ENCODE measurements at regions not wholly inside any gene's neighbourhood (a gene's known extent, or its start where the extent isn't known, plus 50 kb on each side); places are given as distances from the start of the nearest gene placed in this dataset.

DNA sequence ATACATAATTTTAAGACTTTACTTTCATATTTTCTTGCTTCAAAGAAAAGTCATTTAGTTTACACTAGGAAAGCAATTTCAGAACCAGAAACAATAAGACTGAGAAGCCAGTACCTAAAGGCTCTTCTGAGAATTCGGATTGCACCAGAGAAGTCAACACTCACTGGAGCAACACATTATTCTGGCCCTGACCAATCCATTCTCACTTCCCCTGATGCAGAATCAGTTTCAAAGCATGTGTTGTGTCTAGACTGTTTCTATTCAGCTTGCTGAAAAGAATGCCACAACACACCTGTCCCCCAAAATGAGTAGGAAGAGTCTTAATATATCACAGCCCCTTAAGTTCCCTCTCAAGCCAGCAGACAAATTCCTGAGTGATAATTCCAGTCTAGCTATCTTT is 1074.3 kb upstream of the TENM4 start:
- TF ChIP-seq, protein P1, sequence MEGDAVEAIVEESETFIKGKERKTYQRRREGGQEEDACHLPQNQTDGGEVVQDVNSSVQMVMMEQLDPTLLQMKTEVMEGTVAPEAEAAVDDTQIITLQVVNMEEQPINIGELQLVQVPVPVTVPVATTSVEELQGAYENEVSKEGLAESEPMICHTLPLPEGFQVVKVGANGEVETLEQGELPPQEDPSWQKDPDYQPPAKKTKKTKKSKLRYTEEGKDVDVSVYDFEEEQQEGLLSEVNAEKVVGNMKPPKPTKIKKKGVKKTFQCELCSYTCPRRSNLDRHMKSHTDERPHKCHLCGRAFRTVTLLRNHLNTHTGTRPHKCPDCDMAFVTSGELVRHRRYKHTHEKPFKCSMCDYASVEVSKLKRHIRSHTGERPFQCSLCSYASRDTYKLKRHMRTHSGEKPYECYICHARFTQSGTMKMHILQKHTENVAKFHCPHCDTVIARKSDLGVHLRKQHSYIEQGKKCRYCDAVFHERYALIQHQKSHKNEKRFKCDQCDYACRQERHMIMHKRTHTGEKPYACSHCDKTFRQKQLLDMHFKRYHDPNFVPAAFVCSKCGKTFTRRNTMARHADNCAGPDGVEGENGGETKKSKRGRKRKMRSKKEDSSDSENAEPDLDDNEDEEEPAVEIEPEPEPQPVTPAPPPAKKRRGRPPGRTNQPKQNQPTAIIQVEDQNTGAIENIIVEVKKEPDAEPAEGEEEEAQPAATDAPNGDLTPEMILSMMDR (IDR thresholded peaks at IDR 0.05; ENCODE audit: insufficient read depth, low read length, poor library complexity, severe bottlenecking) = no peak
- Histone ChIP-seq H3K36me3 (ENCODE audit: control insufficient read depth, insufficient read depth, low read length) (no peaks in the 10 kb centered on the region), H3K4me3 (ENCODE audit: low read depth, low read length) (no peak overlapping the region), H3K27me3 (ENCODE audit: control insufficient read depth, insufficient read depth, low read length) (no peaks in the 10 kb centered on the region)
- DNase-seq (ENCODE audit: low read depth) = no peak

DNA sequence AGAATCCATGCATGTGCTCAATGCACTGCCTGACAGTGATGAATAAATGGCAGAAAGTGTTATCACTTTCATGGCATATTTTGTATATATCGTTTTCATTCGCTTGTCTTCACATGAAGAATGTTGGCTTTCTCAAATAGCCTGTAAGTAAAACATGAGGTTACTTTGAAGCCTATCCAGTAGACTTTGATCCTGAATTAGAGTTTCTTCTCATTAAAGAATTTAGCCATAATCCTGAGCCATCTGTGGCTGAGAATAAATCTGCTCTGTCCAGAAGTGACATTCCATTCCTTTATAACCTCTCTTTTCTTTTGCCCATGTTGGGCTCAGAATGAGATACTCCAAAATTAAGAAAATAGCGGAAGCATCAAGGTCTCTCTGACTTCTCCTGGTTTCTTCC is 1071.7 kb upstream of the TENM4 start:
- H3K4me3 ChIP-seq (ENCODE audit: low read depth, low read length) = no peak overlapping the region
- TF ChIP-seq, protein P1 (IDR thresholded peaks at IDR 0.05; ENCODE audit: insufficient read depth, low read length, poor library complexity, severe bottlenecking) = no peak
- DNase-seq (ENCODE audit: low read depth) = no peak
- H3K27me3 ChIP-seq (ENCODE audit: control insufficient read depth, insufficient read depth, low read length) = no peaks in the 10 kb centered on the region
- no peaks in the 10 kb centered on the region for H3K36me3 ChIP-seq (ENCODE audit: control insufficient read depth, insufficient read depth, low read length)

DNA sequence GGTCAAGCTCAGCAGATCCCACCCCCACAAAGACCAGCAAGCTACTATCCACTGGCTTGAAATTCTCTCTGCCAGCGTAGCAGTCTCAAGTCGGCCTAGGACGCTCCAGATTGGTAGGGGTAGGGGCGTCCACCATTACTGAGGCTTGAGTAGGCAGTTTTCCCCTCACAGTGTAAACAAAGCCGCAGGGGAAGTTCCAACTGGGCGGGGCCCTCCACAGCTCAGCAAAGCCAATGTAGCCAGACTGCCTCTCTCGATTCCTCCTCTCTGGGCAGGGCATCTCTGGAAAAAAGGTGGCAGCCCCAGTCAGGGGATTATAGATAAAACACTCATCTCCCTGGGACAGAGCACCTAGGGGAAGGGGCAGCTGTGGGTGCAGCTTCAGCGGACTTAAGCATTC is 1064.9 kb upstream of the TENM4 start:
- no peak for DNase-seq (ENCODE audit: low read depth)
- TF ChIP-seq, protein P1 (IDR thresholded peaks at IDR 0.05; ENCODE audit: insufficient read depth, low read length, poor library complexity, severe bottlenecking) = no peak
- Histone ChIP-seq H3K27me3 (ENCODE audit: control insufficient read depth, insufficient read depth, low read length) (no peaks in the 10 kb centered on the region), H3K4me3 (ENCODE audit: low read depth, low read length) (no peak overlapping the region), H3K36me3 (ENCODE audit: control insufficient read depth, insufficient read depth, low read length) (no peaks in the 10 kb centered on the region)

DNA sequence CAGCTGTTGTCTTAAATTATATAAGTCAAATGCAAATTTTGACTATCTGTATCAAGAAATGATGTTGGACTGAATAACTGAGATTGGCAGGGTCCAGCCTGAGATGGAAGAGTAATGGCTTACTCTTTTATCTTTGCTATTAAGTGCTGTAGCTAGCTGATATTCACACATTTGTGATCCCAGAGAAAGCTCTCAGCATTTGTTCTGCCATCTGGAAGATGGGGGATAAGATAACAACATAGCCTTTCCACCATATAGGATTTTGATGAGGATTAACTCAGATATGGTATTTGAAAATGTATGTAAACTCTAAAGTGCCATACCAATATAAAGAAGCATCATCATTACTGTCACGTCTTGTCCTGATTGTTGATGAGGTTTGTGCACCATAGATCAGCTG is 1063.2 kb upstream of the TENM4 start:
- no peak for DNase-seq (ENCODE audit: low read depth)
- Histone ChIP-seq H3K4me3 (ENCODE audit: low read depth, low read length) (no peak overlapping the region), H3K36me3 (ENCODE audit: control insufficient read depth, insufficient read depth, low read length) (no peaks in the 10 kb centered on the region), H3K27me3 (ENCODE audit: control insufficient read depth, insufficient read depth, low read length) (no peaks in the 10 kb centered on the region)
- TF ChIP-seq, protein P1 (IDR thresholded peaks at IDR 0.05; ENCODE audit: insufficient read depth, low read length, poor library complexity, severe bottlenecking) = no peak

DNA sequence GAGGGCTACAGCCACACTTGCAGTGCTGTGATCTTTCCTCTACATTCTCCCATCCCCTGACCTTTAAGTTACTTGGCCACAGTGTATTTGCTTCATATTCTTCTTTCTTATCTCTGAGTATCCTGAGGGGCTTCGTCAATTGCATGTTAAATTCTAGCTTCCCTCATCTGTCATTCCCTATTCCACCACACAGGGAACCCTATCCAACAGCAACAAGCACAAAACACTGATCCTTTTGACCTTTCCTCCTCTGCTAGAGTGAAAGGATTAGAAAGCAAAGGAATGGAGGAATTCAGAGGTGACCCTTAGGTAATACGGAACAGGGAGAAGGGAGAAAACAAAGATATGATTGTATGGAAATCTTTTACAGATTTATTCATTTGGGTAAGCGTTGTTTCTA is 1061.7 kb upstream of the TENM4 start:
- Histone ChIP-seq H3K36me3 (ENCODE audit: control insufficient read depth, insufficient read depth, low read length) (no peaks in the 10 kb centered on the region), H3K4me3 (ENCODE audit: low read depth, low read length) (no peak overlapping the region), H3K27me3 (ENCODE audit: control insufficient read depth, insufficient read depth, low read length) (no peaks in the 10 kb centered on the region)
- TF ChIP-seq, protein P1 (IDR thresholded peaks at IDR 0.05; ENCODE audit: insufficient read depth, low read length, poor library complexity, severe bottlenecking) = no peak
- DNase-seq (ENCODE audit: low read depth) = no peak

DNA sequence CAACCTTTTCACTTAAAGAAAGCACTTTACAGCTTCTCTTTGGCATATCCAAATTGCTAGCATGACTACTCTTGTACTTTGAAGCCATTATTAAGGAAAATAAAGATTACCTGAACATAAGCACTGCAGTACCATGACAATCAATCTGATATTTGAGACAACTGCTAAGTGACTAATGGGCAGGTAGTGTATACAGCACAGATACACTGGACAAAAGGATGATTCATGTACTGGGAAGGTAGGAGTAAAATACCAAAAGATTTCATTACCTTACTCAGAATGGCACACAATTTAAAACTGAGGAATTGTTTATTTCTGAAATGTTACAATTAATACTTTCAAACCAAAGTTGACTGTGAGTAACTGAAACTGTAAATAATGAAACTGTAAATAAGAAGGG is 1054.3 kb upstream of the TENM4 start:
- Histone ChIP-seq H3K27me3 (ENCODE audit: control insufficient read depth, insufficient read depth, low read length) (no peaks in the 10 kb centered on the region), H3K36me3 (ENCODE audit: control insufficient read depth, insufficient read depth, low read length) (no peaks in the 10 kb centered on the region), H3K4me3 (ENCODE audit: low read depth, low read length) (no peak overlapping the region)
- DNase-seq (ENCODE audit: low read depth) = no peak
- TF ChIP-seq, protein P1 (IDR thresholded peaks at IDR 0.05; ENCODE audit: insufficient read depth, low read length, poor library complexity, severe bottlenecking) = no peak
